Hepatocyte (in vitro differentiated cells): ENCODE measurements at regions not wholly inside any gene's neighbourhood (a gene's known extent, or its start where the extent isn't known, plus 50 kb on each side); places are given as distances from the start of the nearest gene placed in this dataset.

Experiments
- DNase-seq: peaks from one replicate; pipeline ENCODE4 v3.0.0-alpha.2; 2016; ENCODE audit warnings: low spot score
- H2AFZ ChIP-seq: fragments of 200-600 bp; sonication (generic); 2 replicates; pipeline ENCODE4 v1.6.0; 2016; ENCODE audit warnings: antibody characterized with exemption, mild to moderate bottlenecking
- H3K27ac ChIP-seq: fragments of 200-600 bp; sonication (generic); 2 replicates; pipeline ENCODE4 v1.5.1; 2016; ENCODE audit warnings: mild to moderate bottlenecking
- H3K27me3 ChIP-seq: fragments of 200-600 bp; sonication (generic); 2 replicates; pipeline ENCODE4 v1.6.1; 2016
- H3K36me3 ChIP-seq: fragments of 200-600 bp; sonication (generic); replicated peaks from 2 replicates; pipeline ENCODE4 v1.5.1; 2016; ENCODE audit warnings: low read depth; ENCODE audit not compliant: insufficient read depth
- H3K4me1 ChIP-seq: fragments of 200-600 bp; sonication (generic); 2 replicates; pipeline ENCODE4 v1.5.1; 2016; ENCODE audit warnings: mild to moderate bottlenecking, moderate library complexity; ENCODE audit not compliant: insufficient read depth
- H3K4me2 ChIP-seq: fragments of 200-600 bp; sonication (generic); 2 replicates; pipeline ENCODE4 v1.6.0; 2016
- H3K4me3 ChIP-seq: fragments of 200-600 bp; sonication (generic); 2 replicates; pipeline ENCODE4 v1.5.1; 2016; ENCODE audit warnings: mild to moderate bottlenecking
- H3K79me2 ChIP-seq: fragments of 200-600 bp; sonication (generic); 2 replicates; pipeline ENCODE4 v1.6.0; 2017; ENCODE audit warnings: mild to moderate bottlenecking
- H3K9me2 ChIP-seq: fragments of 200-600 bp; sonication (generic); replicated peaks from 2 replicates; pipeline ENCODE4 v1.6.0; 2017; ENCODE audit warnings: mild to moderate bottlenecking; ENCODE audit not compliant: insufficient read depth
- H3K9me3 ChIP-seq: fragments of 200-600 bp; sonication (generic); 2 replicates; pipeline ENCODE4 v1.5.1; 2016; ENCODE audit warnings: low read depth, mild to moderate bottlenecking
- H4K20me1 ChIP-seq: fragments of 200-600 bp; sonication (generic); 2 replicates; pipeline ENCODE4 v1.6.0; 2016; ENCODE audit warnings: mild to moderate bottlenecking; ENCODE audit not compliant: insufficient read depth, poor library complexity, severe bottlenecking
- CTCF ChIP-seq: fragments of 200-600 bp; sonication (generic); IDR thresholded peaks from 2 replicates; pipeline ENCODE4 v1.5.1; 2016; ENCODE audit warnings: antibody characterized with exemption, mild to moderate bottlenecking; ENCODE audit not compliant: poor library complexity
- EZH2 ChIP-seq: fragments of 200-600 bp; sonication (generic); IDR thresholded peaks from 2 replicates; pipeline ENCODE4 v1.6.1; 2016; ENCODE audit warnings: antibody characterized with exemption, mild to moderate bottlenecking, borderline replicate concordance
- EZH2phosphoT487 ChIP-seq: fragments of 200-600 bp; sonication (generic); IDR thresholded peaks from one replicate; pipeline ENCODE4 v1.6.1; 2018; ENCODE audit warnings: antibody characterized with exemption, mild to moderate bottlenecking, low read depth, moderate library complexity; ENCODE audit not compliant: unreplicated experiment, severe bottlenecking
- WGBS: methylation state at CpG from one replicate; pipeline ENCODE4 v1.1.6; 2016; ENCODE audit warnings: low lambda C conversion rate; ENCODE audit errors: missing lambda C conversion rate; 5-methylcytosine and 5-hydroxymethylcytosine counted together

- Histone ChIP-seq H2AFZ (no peak overlapping the region), H3K27ac (peak overlapping the region; percentile 90), H4K20me1 (no peaks in the 10 kb centered on the region), H3K9me3 (no peaks in the 10 kb centered on the region), H3K36me3 (no peaks in the 10 kb centered on the region), H3K27me3 (no peaks in the 10 kb centered on the region), H3K4me3 (no peak overlapping the region), H3K4me2 (no peak overlapping the region), H3K4me1 (peaks cover 33% of the 10 kb centered on the region), H3K9me2 (no peaks in the 10 kb centered on the region), H3K79me2 (no peaks in the 10 kb centered on the region)
- DNase-seq = no peak
- TF ChIP-seq EZH2phosphoT487 (no peak), CTCF (no peak), EZH2 (no peak)
Observed at GRCh38 chr3:24594161-24594560, 99.5 kb upstream of the THRB start.

- no peak overlapping the region for H3K4me2 ChIP-seq
- DNase-seq = peak; percentile 56
Observed at GRCh38 chr3:24595796-24596195, 101.1 kb upstream of the THRB start.

GRCh38 chr3:24596626-24597025 is 102.0 kb upstream of the THRB start:
- Histone ChIP-seq H3K79me2 (no peaks in the 10 kb centered on the region), H3K36me3 (no peaks in the 10 kb centered on the region), H3K4me2 (no peak overlapping the region), H3K9me2 (no peaks in the 10 kb centered on the region), H4K20me1 (no peaks in the 10 kb centered on the region), H3K4me3 (no peak overlapping the region), H3K27ac (peak overlapping the region; percentile 90), H2AFZ (no peak overlapping the region), H3K9me3 (no peaks in the 10 kb centered on the region), H3K4me1 (peaks cover 17% of the 10 kb centered on the region), H3K27me3 (no peaks in the 10 kb centered on the region)
- TF ChIP-seq CTCF = no peak
- TF ChIP-seq EZH2phosphoT487 = no peak
- no peak for TF ChIP-seq EZH2
- 75% methylated on average over 2 of the region's 2 CpGs for WGBS
- DNase-seq = no peak

More at GRCh38 chr3:24595796-24596195, 101.1 kb upstream of the THRB start:
- Histone ChIP-seq H3K36me3 (no peaks in the 10 kb centered on the region), H3K27ac (peak overlapping the region; percentile 90), H3K9me3 (no peaks in the 10 kb centered on the region), H3K9me2 (no peaks in the 10 kb centered on the region), H4K20me1 (no peaks in the 10 kb centered on the region), H3K27me3 (no peaks in the 10 kb centered on the region), H3K4me1 (peaks cover 24% of the 10 kb centered on the region), H2AFZ (no peak overlapping the region), H3K79me2 (no peaks in the 10 kb centered on the region), H3K4me3 (no peak overlapping the region)
- no peak for TF ChIP-seq CTCF
- TF ChIP-seq EZH2 = no peak
- no peak for TF ChIP-seq EZH2phosphoT487
- 39% methylated on average over 2 of the region's 2 CpGs for WGBS

- peak overlapping the region; percentile 90 for H3K27ac ChIP-seq
- WGBS = 56% methylated on average over 7 of the region's 7 CpGs
- DNase-seq = peak; percentile 64
Observed at GRCh38 chr3:24598695-24599470, 104.2 kb upstream of the THRB start.

More at GRCh38 chr3:24598695-24599470, 104.2 kb upstream of the THRB start:
- no peaks in the 10 kb centered on the region for H3K36me3 ChIP-seq
- H2AFZ ChIP-seq = no peak overlapping the region
- TF ChIP-seq EZH2 (no peak), CTCF (no peak), EZH2phosphoT487 (no peak)
- no peaks in the 10 kb centered on the region for H3K27me3 ChIP-seq
- H3K4me2 ChIP-seq = peak overlapping the region; percentile 43
- no peaks in the 10 kb centered on the region for H3K9me2 ChIP-seq
- H3K4me1 ChIP-seq = peaks cover 9% of the 10 kb centered on the region
- H4K20me1 ChIP-seq = no peaks in the 10 kb centered on the region
- no peaks in the 10 kb centered on the region for H3K9me3 ChIP-seq
- H3K79me2 ChIP-seq = no peaks in the 10 kb centered on the region
- no peak overlapping the region for H3K4me3 ChIP-seq
